Ectodermal cell (in vitro differentiated cells): ENCODE measurements at regions not wholly inside any gene's neighbourhood (a gene's known extent, or its start where the extent isn't known, plus 50 kb on each side); places are given as distances from the start of the nearest gene placed in this dataset.

Experiments used
- H3K27ac ChIP-seq: 2 replicates; pipeline ENCODE4 v1.7.0; 2013; ENCODE audit warnings: mild to moderate bottlenecking, low read depth, low read length; ENCODE audit not compliant: insufficient read depth, poor library complexity, severe bottlenecking
- H3K27me3 ChIP-seq: 2 replicates; pipeline ENCODE4 v1.7.0; 2013; ENCODE audit warnings: mild to moderate bottlenecking, low read length; ENCODE audit not compliant: insufficient read depth, control insufficient read depth, poor library complexity, severe bottlenecking
- H3K36me3 ChIP-seq: one replicate; pipeline ENCODE4 v1.7.0; 2013; ENCODE audit warnings: low read length; ENCODE audit not compliant: control insufficient read depth, insufficient read depth
- H3K4me1 ChIP-seq: one replicate; pipeline ENCODE4 v1.7.0; 2013; ENCODE audit warnings: low read length; ENCODE audit not compliant: control insufficient read depth, insufficient read depth
- H3K4me3 ChIP-seq: 2 replicates; pipeline ENCODE4 v1.7.0; 2013; ENCODE audit warnings: low read depth, low read length, control low read depth; ENCODE audit not compliant: insufficient read depth
- H3K9me3 ChIP-seq: 2 replicates; pipeline ENCODE4 v1.7.0; 2013; ENCODE audit warnings: mild to moderate bottlenecking, low read length, moderate library complexity; ENCODE audit not compliant: control insufficient read depth
- WGBS, 2 experiments: methylation state at CpG; one replicate each; pipeline ENCODE4 v1.1.7; 2013; ENCODE audit warnings: missing lambda C conversion rate in 2 of 2; 5-methylcytosine and 5-hydroxymethylcytosine counted together

GRCh38 chr3:117874904-117875874, 1159.5 kb downstream of the IGSF11 start:
- Histone ChIP-seq H3K36me3 (no peaks in the 10 kb centered on the region), H3K4me1 (peaks cover 6% of the 10 kb centered on the region), H3K4me3 (no peak overlapping the region), H3K9me3 (no peaks in the 10 kb centered on the region), H3K27ac (no peak overlapping the region), H3K27me3 (no peaks in the 10 kb centered on the region)
- WGBS, 2 experiments, result 79 to 82% methylated on average over 1 of the region's 1 CpG

- H3K4me3 ChIP-seq, result no peak overlapping the region
- H3K36me3 ChIP-seq, result no peaks in the 10 kb centered on the region
- H3K4me1 ChIP-seq, result peaks cover 6% of the 10 kb centered on the region
- 89 to 100% methylated on average over 1 of the region's 1 CpG for WGBS, 2 experiments
- no peaks in the 10 kb centered on the region for H3K9me3 ChIP-seq
- H3K27me3 ChIP-seq, result no peaks in the 10 kb centered on the region
- no peak overlapping the region for H3K27ac ChIP-seq
Measured at GRCh38 chr3:117875887-117876286, 1158.8 kb downstream of the IGSF11 start.

GRCh38 chr3:117880638-117881037, 1154.0 kb downstream of the IGSF11 start:
- Histone ChIP-seq H3K4me3 (no peak overlapping the region), H3K9me3 (no peaks in the 10 kb centered on the region), H3K36me3 (no peaks in the 10 kb centered on the region), H3K27me3 (no peaks in the 10 kb centered on the region), H3K4me1 (peaks cover 2% of the 10 kb centered on the region), H3K27ac (no peak overlapping the region)
- WGBS, 2 experiments, result 90 to 92% methylated on average over 2 of the region's 2 CpGs

- no peaks in the 10 kb centered on the region for H3K4me1 ChIP-seq
- no peak overlapping the region for H3K4me3 ChIP-seq
- H3K36me3 ChIP-seq, result no peaks in the 10 kb centered on the region
- H3K27me3 ChIP-seq, result no peaks in the 10 kb centered on the region
- WGBS, 2 experiments, result 85 to 92% methylated on average over 2 of the region's 2 CpGs
- H3K9me3 ChIP-seq, result no peaks in the 10 kb centered on the region
- H3K27ac ChIP-seq, result no peak overlapping the region
Measured at GRCh38 chr3:117881210-117881609, 1153.4 kb downstream of the IGSF11 start.

- WGBS, 2 experiments, result 80 to 85% methylated on average over 4 to 5 of the region's 5 CpGs
Measured at GRCh38 chr3:117885011-117885441, 1149.6 kb downstream of the IGSF11 start.

GRCh38 chr3:117886147-117886546, 1148.5 kb downstream of the IGSF11 start:
- Histone ChIP-seq H3K27me3 (no peaks in the 10 kb centered on the region), H3K9me3 (no peaks in the 10 kb centered on the region), H3K4me3 (no peak overlapping the region), H3K36me3 (no peaks in the 10 kb centered on the region), H3K27ac (no peak overlapping the region), H3K4me1 (no peaks in the 10 kb centered on the region)
- 88 to 94% methylated on average over 2 of the region's 3 CpGs for WGBS, 2 experiments

More at GRCh38 chr3:117885011-117885441, 1149.6 kb downstream of the IGSF11 start:
- Histone ChIP-seq H3K36me3 (no peaks in the 10 kb centered on the region), H3K4me1 (no peaks in the 10 kb centered on the region), H3K27ac (no peak overlapping the region), H3K4me3 (no peak overlapping the region), H3K27me3 (no peaks in the 10 kb centered on the region), H3K9me3 (no peaks in the 10 kb centered on the region)

GRCh38 chr3:117887031-117887430, 1147.6 kb downstream of the IGSF11 start:
- no peak overlapping the region for H3K4me3 ChIP-seq
- H3K27me3 ChIP-seq, result no peaks in the 10 kb centered on the region
- no peak overlapping the region for H3K27ac ChIP-seq
- 93 to 96% methylated on average over 2 to 3 of the region's 3 CpGs for WGBS, 2 experiments
- no peaks in the 10 kb centered on the region for H3K4me1 ChIP-seq
- no peaks in the 10 kb centered on the region for H3K36me3 ChIP-seq
- H3K9me3 ChIP-seq, result no peaks in the 10 kb centered on the region

GRCh38 chr3:117887901-117888300, 1146.7 kb downstream of the IGSF11 start:
- no peaks in the 10 kb centered on the region for H3K4me1 ChIP-seq
- no peaks in the 10 kb centered on the region for H3K27me3 ChIP-seq
- H3K36me3 ChIP-seq, result no peaks in the 10 kb centered on the region
- WGBS, 2 experiments, result 80 to 85% methylated on average over 3 to 4 of the region's 4 CpGs
- no peak overlapping the region for H3K27ac ChIP-seq
- no peak overlapping the region for H3K4me3 ChIP-seq
- no peaks in the 10 kb centered on the region for H3K9me3 ChIP-seq

GRCh38 chr3:117892431-117892841, 1142.2 kb downstream of the IGSF11 start:
- H3K9me3 ChIP-seq, result no peaks in the 10 kb centered on the region
- no peak overlapping the region for H3K27ac ChIP-seq
- no peak overlapping the region for H3K4me3 ChIP-seq
- no peaks in the 10 kb centered on the region for H3K36me3 ChIP-seq
- H3K4me1 ChIP-seq, result no peaks in the 10 kb centered on the region
- no peaks in the 10 kb centered on the region for H3K27me3 ChIP-seq
- 91% methylated on average over 3 of the region's 3 CpGs for WGBS, 2 experiments

- H3K4me3 ChIP-seq, result no peak overlapping the region
- H3K36me3 ChIP-seq, result no peaks in the 10 kb centered on the region
- no peaks in the 10 kb centered on the region for H3K4me1 ChIP-seq
- H3K27me3 ChIP-seq, result no peaks in the 10 kb centered on the region
- H3K9me3 ChIP-seq, result no peaks in the 10 kb centered on the region
- H3K27ac ChIP-seq, result no peak overlapping the region
Measured at GRCh38 chr3:117893001-117893400, 1141.6 kb downstream of the IGSF11 start.
